IMR-90 (cell line): ENCODE measurements at regions not wholly inside any gene's neighbourhood (a gene's known extent, or its start where the extent isn't known, plus 50 kb on each side); places are given as distances from the start of the nearest gene placed in this dataset.
A peak's percentile ranks its signal among the peaks of the same experiment; 100 is the strongest.

Experiments
- ATAC-seq: fragments of 200-7000 bp; cut with Tn5 transposase; 2 replicates; pipeline ENCODE4 v1.9.1; 2020; ENCODE audit warnings: low read depth, mild to moderate bottlenecking, moderate library complexity
- BruUV-seq: library from RNA; stranded (reverse); fragments of 400-500 nt; replicated peaks from 2 replicates; lab custom pipeline; 2021; lab: Mats Ljungman, UMichigan
- CTCF ChIA-PET: fragments of 300-600 bp; formaldehyde crosslinking; extraction: SDS; loops from one replicate; lab custom pipeline; 2021; ENCODE audit warnings: antibody characterized with exemption; lab: Yijun Ruan, JAX
- POLR2A ChIA-PET: fragments of 300-600 bp; sonication (Branson Sonifier 250); formaldehyde crosslinking; loops from one replicate; lab custom pipeline; 2022; ENCODE audit warnings: antibody characterized with exemption; ENCODE audit not compliant: unreplicated experiment; lab: Charles Lee
- DNase-seq: peaks from one replicate; pipeline ENCODE4 v3.0.0; 2013
- H2AFZ ChIP-seq: replicated peaks from 2 replicates; pipeline ENCODE3; 2013; ENCODE audit warnings: low read length, mild to moderate bottlenecking; ENCODE audit not compliant: poor library complexity
- H2AK5ac ChIP-seq: 2 replicates; pipeline ENCODE4 v1.6.1; 2013; ENCODE audit warnings: low read depth, low read length, inconsistent platforms
- H2AK9ac ChIP-seq: replicated peaks from 2 replicates; pipeline ENCODE3; 2013; ENCODE audit warnings: mild to moderate bottlenecking, low read depth, low read length, moderate library complexity; ENCODE audit not compliant: poor library complexity
- H2BK120ac ChIP-seq: 2 replicates; pipeline ENCODE4 v1.6.1; 2013; ENCODE audit warnings: low read depth, low read length, inconsistent platforms
- H2BK15ac ChIP-seq: 3 replicates; pipeline ENCODE4 v1.6.1; 2013; ENCODE audit warnings: low read depth, low read length, inconsistent platforms
- H2BK20ac ChIP-seq: 2 replicates; pipeline ENCODE4 v1.6.1; 2013; ENCODE audit warnings: low read depth, mild to moderate bottlenecking, inconsistent platforms, low read length, moderate library complexity
- H2BK5ac ChIP-seq: 2 replicates; pipeline ENCODE4 v1.6.1; 2013; ENCODE audit warnings: mild to moderate bottlenecking, low read depth, low read length, inconsistent platforms; ENCODE audit not compliant: poor library complexity, severe bottlenecking
- H3K14ac ChIP-seq: replicated peaks from 2 replicates; pipeline ENCODE4 v1.6.1; 2013; ENCODE audit warnings: low read depth, low read length, inconsistent platforms
- H3K18ac ChIP-seq: 2 replicates; pipeline ENCODE4 v1.6.1; 2013; ENCODE audit warnings: low read depth, low read length, control low read depth
- H3K23ac ChIP-seq: 2 replicates; pipeline ENCODE4 v1.6.1; 2013; ENCODE audit warnings: low read depth, low read length, inconsistent platforms
- H3K27ac ChIP-seq: 2 replicates; pipeline ENCODE4 v1.5.1; 2013; ENCODE audit warnings: mild to moderate bottlenecking, control low read depth, low read length; ENCODE audit not compliant: insufficient read depth
- H3K27me3 ChIP-seq: 2 replicates; pipeline ENCODE4 v1.6.1; 2013; ENCODE audit warnings: low read length; ENCODE audit not compliant: control insufficient read depth, insufficient read depth
- H3K36me3 ChIP-seq: 2 replicates; pipeline ENCODE4 v1.6.1; 2013; ENCODE audit warnings: low read length, mixed read lengths; ENCODE audit not compliant: control insufficient read depth, insufficient read depth
- H3K4ac ChIP-seq: 2 replicates; pipeline ENCODE4 v1.6.1; 2013; ENCODE audit warnings: low read depth, low read length, inconsistent platforms
- H3K4me1 ChIP-seq: 2 replicates; pipeline ENCODE4 v1.6.1; 2013; ENCODE audit warnings: low read length, mixed read lengths; ENCODE audit not compliant: control insufficient read depth, insufficient read depth
- H3K4me2 ChIP-seq: 2 replicates; pipeline ENCODE4 v1.6.1; 2013; ENCODE audit warnings: low read depth, mild to moderate bottlenecking, control low read depth, low read length, moderate library complexity
- H3K4me3 ChIP-seq: 2 replicates; pipeline ENCODE4 v1.5.1; 2013; ENCODE audit warnings: low read depth, mild to moderate bottlenecking, control low read depth, low read length, moderate library complexity; ENCODE audit not compliant: insufficient read depth
- H3K56ac ChIP-seq: 2 replicates; pipeline ENCODE4 v1.6.1; 2013; ENCODE audit warnings: low read length, inconsistent platforms; ENCODE audit not compliant: insufficient read depth; ENCODE audit errors: extremely low read depth
- H3K79me1 ChIP-seq, 2 experiments: 2 replicates each; pipeline ENCODE4 v1.6.1; 2013; ENCODE audit warnings: low read length in 2 of 2, inconsistent platforms in 1 of 2, low read depth in 1 of 2
- H3K9ac ChIP-seq: 2 replicates; pipeline ENCODE4 v1.6.1; 2013; ENCODE audit warnings: low read depth, low read length, control low read depth
- H3K9me1 ChIP-seq: 2 replicates; pipeline ENCODE4 v1.6.1; 2013; ENCODE audit warnings: low read length, inconsistent platforms; ENCODE audit not compliant: insufficient read depth
- H3K9me3 ChIP-seq: 2 replicates; pipeline ENCODE4 v1.6.1; 2013; ENCODE audit warnings: low read length; ENCODE audit not compliant: control insufficient read depth, insufficient read depth
- H4K20me1 ChIP-seq: 2 replicates; pipeline ENCODE4 v1.6.1; 2013; ENCODE audit warnings: low read length, inconsistent platforms; ENCODE audit not compliant: insufficient read depth
- H4K5ac ChIP-seq: 2 replicates; pipeline ENCODE4 v1.6.1; 2013; ENCODE audit warnings: mild to moderate bottlenecking, low read depth, low read length, control low read depth
- H4K8ac ChIP-seq, 2 experiments: 2 replicates each; pipeline ENCODE4 v1.6.1; 2013; ENCODE audit warnings: low read depth in 2 of 2, low read length in 2 of 2, control low read depth in 1 of 2, inconsistent platforms in 1 of 2
- H4K91ac ChIP-seq: 2 replicates; pipeline ENCODE4 v1.6.1; 2013; ENCODE audit warnings: low read depth, low read length, inconsistent platforms; ENCODE audit not compliant: insufficient read depth
- BHLHE40 ChIP-seq: fragments of 150-350 bp; IDR thresholded peaks from 2 replicates; pipeline ENCODE4 v1.6.1; 2016; ENCODE audit warnings: mild to moderate bottlenecking, low read depth, low read length
- CEBPB ChIP-seq: IDR thresholded peaks from 2 replicates; pipeline ENCODE4 v1.6.1; 2012; ENCODE audit warnings: low read depth, low read length, improper control_type of control experiment
- CHD1 ChIP-seq: IDR thresholded peaks from 2 replicates; pipeline ENCODE4 v1.6.1; 2012; ENCODE audit warnings: low read depth, low read length, improper control_type of control experiment
- CTCF ChIP-seq: conservative IDR thresholded peaks from 2 replicates; pipeline ENCODE4 v1.5.1; 2012; ENCODE audit warnings: mild to moderate bottlenecking, low read depth, low read length, improper control_type of control experiment
- ELK1 ChIP-seq: fragments of 150-350 bp; IDR thresholded peaks from 2 replicates; pipeline ENCODE4 v1.6.1; 2016; ENCODE audit warnings: low read depth, mild to moderate bottlenecking, low read length, moderate library complexity, borderline replicate concordance
- MAFK ChIP-seq: IDR thresholded peaks from 2 replicates; pipeline ENCODE4 v1.6.1; 2012; ENCODE audit warnings: low read depth, low read length, improper control_type of control experiment
- MAZ ChIP-seq: IDR thresholded peaks from 2 replicates; pipeline ENCODE4 v1.6.1; 2012; ENCODE audit warnings: low read depth, mild to moderate bottlenecking, low read length, improper control_type of control experiment, moderate library complexity, borderline replicate concordance
- MXI1 ChIP-seq: IDR thresholded peaks from 2 replicates; pipeline ENCODE4 v1.6.1; 2012; ENCODE audit warnings: low read depth, mild to moderate bottlenecking, low read length, moderate library complexity, borderline replicate concordance
- NFE2L2 ChIP-seq: fragments of 150-350 bp; IDR thresholded peaks from 2 replicates; pipeline ENCODE4 v1.6.1; 2016; ENCODE audit warnings: low read depth, mild to moderate bottlenecking, low read length
- RCOR1 ChIP-seq: IDR thresholded peaks from 2 replicates; pipeline ENCODE4 v1.6.1; 2012; ENCODE audit warnings: mild to moderate bottlenecking, low read length, improper control_type of control experiment; ENCODE audit not compliant: insufficient replicate concordance
- RFX5 ChIP-seq: IDR thresholded peaks from 2 replicates; pipeline ENCODE4 v1.8.0; 2012; ENCODE audit warnings: low read depth, mild to moderate bottlenecking, low read length, moderate library complexity
- SMC3 ChIP-seq: fragments of 150-350 bp; IDR thresholded peaks from 2 replicates; pipeline ENCODE4 v1.6.1; 2016; ENCODE audit warnings: low read depth, mild to moderate bottlenecking, antibody characterized with exemption, low read length, moderate library complexity
- USF2 ChIP-seq: fragments of 150-350 bp; IDR thresholded peaks from 2 replicates; pipeline ENCODE4 v1.6.1; 2017; ENCODE audit warnings: mild to moderate bottlenecking, antibody characterized with exemption, low read length, low read depth
- WGBS, 2 experiments: methylation state at CpG; one replicate each; pipeline versions ENCODE4 v1.1.5 to v1.1.7; 2013; ENCODE audit warnings: missing lambda C conversion rate in 2 of 2; ENCODE audit not compliant: insufficient read length in 1 of 2; ENCODE audit errors: extremely low coverage in 2 of 2; 5-methylcytosine and 5-hydroxymethylcytosine counted together
- dilution Hi-C: fragments of 300-500 bp; cut with HindIII; formaldehyde crosslinking; loops from one replicate; pipeline ENCODE4 v1.14.3; 2018; ENCODE audit warnings: low sequenced_read_pairs; ENCODE audit not compliant: unreplicated experiment
- in situ Hi-C: fragments of 300-500 bp; cut with MboI; formaldehyde crosslinking; loops from 3 replicates; pipeline ENCODE4 v1.14.3; 2019; ENCODE audit warnings: low sequenced_read_pairs, inconsistent platforms, mixed read lengths
- intact Hi-C: fragments of 100-400 bp; cut with micrococcal nuclease; formaldehyde crosslinking; loops from 2 replicates; pipeline ENCODE4 v1.10.0; 2022

- Histone ChIP-seq H3K9me1 (no peaks in the 10 kb centered on the region), H3K4me1 (peaks cover 6% of the 10 kb centered on the region; the same call in 1 of the 2 replicates), H2AK9ac (no peak overlapping the region), H3K4me2 (no peak overlapping the region), H3K23ac (no peak overlapping the region), H3K4me3 (no peak overlapping the region), H3K4ac (no peak overlapping the region), H3K18ac (no peak overlapping the region), H4K91ac (no peak overlapping the region), H3K9me3 (no peaks in the 10 kb centered on the region), H3K36me3 (no peaks in the 10 kb centered on the region), H2AFZ (peak overlapping the region; percentile 89), H2BK15ac (no peak overlapping the region), H2BK120ac (no peak overlapping the region), H4K8ac (no peak overlapping the region), H3K27ac (no peak overlapping the region), H3K56ac (no peak overlapping the region), H2BK5ac (no peak overlapping the region), H3K79me1 (no peaks in the 10 kb centered on the region), H3K27me3 (peaks cover 4% of the 10 kb centered on the region), H3K14ac (no peak overlapping the region), H2BK20ac (no peak overlapping the region), H4K5ac (no peak overlapping the region), H4K20me1 (no peaks in the 10 kb centered on the region), H2AK5ac (no peak overlapping the region), H3K9ac (no peak overlapping the region)
- in situ Hi-C loops: loop anchor here (5.0 to 25.0 kb wide), 5 partner anchors 156 to 706 kb away; no protein-coding TSS in a partner anchor
- dilution Hi-C loops: no loop called here
- CTCF ChIA-PET: interaction anchor here (0.5 to 3.7 kb wide), 22 partner anchors 9 to 1655 kb away, joined by 3 to 36 read pairs (median 4); no protein-coding TSS in a partner anchor
- ATAC-seq: no peak
- TF ChIP-seq CEBPB (no peak), MAZ (no peak), SMC3 (no peak), RFX5 (no peak), ELK1 (no peak), MAFK (no peak), RCOR1 (no peak), MXI1 (no peak), NFE2L2 (no peak), BHLHE40 (no peak), CTCF (no peak), CHD1 (no peak), USF2 (no peak)
- no peak for DNase-seq
- BruUV-seq: no TSS peak
- no CpG with 5 or more reads among the region's 6 CpGs for WGBS, 2 experiments
- intact Hi-C loops: loop anchor here (1.0 to 10.0 kb wide), 7 partner anchors 157 to 1241 kb away; no protein-coding TSS in a partner anchor
- POLR2A ChIA-PET: no interaction called here
These were observed 122.8 kb upstream of the LGALSL start for GRCh38 chr2:64331114-64331645.
